Mucosa of descending colon (tissue), 3 donors: ENCODE measurements at regions not wholly inside any gene's neighbourhood (a gene's known extent, or its start where the extent isn't known, plus 50 kb on each side); places are given as distances from the start of the nearest gene placed in this dataset.

ENCODE experiments used
- ATAC-seq: fragments of 200-7000 bp; cut with Tn5 transposase; one replicate; pipeline ENCODE4 v1.9.1; 2020; ENCODE audit warnings: mild to moderate bottlenecking, moderate library complexity
- DNase-seq, 3 donors: peaks; one replicate each; pipeline ENCODE4 v3.0.0-alpha.2; 2020
- H3K36me3 ChIP-seq: fragments of 200-600 bp; one replicate; pipeline ENCODE4 v1.8.0; 2021; ENCODE audit warnings: low read depth, mild to moderate bottlenecking
- H3K4me1 ChIP-seq: fragments of 200-600 bp; one replicate; pipeline ENCODE4 v1.8.0; 2021; ENCODE audit warnings: low read depth, mild to moderate bottlenecking
- H3K4me3 ChIP-seq: fragments of 200-600 bp; one replicate; pipeline ENCODE4 v1.8.0; 2021; ENCODE audit warnings: mild to moderate bottlenecking
- H3K9me3 ChIP-seq: fragments of 200-600 bp; one replicate; pipeline ENCODE4 v1.8.0; 2021; ENCODE audit warnings: mild to moderate bottlenecking
- intact Hi-C, 2 donors: fragments of 100-400 bp; cut with DNase I in 1 of 2; cut with micrococcal nuclease in 1 of 2; formaldehyde crosslinking; loops; one replicate each; pipeline versions ENCODE4 v1.11.0 to v1.11.1; 2022; cut with DNase I, micrococcal nuclease
- TF ChIP-seq, protein P1 (sequence below): fragments of 200-600 bp; IDR thresholded peaks from one replicate; pipeline ENCODE4 v1.8.0; 2022; ENCODE audit warnings: antibody characterized with exemption, mild to moderate bottlenecking
- donor health status: DM: no; HTN: no; CAD: no; lungs with moderate emphysema.
- donor health status: DM: no; HTN: no; CAD: no.
- donor health status: DM: no; HTN: yes; CAD: no.

DNA sequence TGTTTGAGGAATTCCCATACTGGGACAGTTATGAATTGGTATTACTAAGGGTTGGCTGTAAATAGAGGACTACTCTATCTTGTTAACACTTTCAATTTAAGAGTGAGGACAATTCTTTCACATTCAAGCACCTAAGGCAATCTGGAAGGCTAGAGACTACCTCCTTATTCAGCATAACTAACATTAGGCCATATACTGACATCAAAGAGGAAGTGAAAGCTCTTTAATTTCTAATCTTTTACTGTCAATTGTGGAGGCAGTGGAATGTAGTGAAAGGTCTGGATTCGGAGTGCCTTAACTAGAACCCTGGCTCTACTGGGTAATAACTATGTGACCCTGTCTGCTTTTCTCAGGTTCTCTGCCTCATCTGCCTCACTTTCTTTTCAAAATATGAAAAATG is 134.0 kb downstream of the UFM1 start:
- H3K36me3 ChIP-seq: no peaks in the 10 kb centered on the region
- H3K4me1 ChIP-seq: no peaks in the 10 kb centered on the region
- no peak for DNase-seq
- H3K4me3 ChIP-seq: no peak overlapping the region
- H3K9me3 ChIP-seq: no peaks in the 10 kb centered on the region
- TF ChIP-seq, protein P1, sequence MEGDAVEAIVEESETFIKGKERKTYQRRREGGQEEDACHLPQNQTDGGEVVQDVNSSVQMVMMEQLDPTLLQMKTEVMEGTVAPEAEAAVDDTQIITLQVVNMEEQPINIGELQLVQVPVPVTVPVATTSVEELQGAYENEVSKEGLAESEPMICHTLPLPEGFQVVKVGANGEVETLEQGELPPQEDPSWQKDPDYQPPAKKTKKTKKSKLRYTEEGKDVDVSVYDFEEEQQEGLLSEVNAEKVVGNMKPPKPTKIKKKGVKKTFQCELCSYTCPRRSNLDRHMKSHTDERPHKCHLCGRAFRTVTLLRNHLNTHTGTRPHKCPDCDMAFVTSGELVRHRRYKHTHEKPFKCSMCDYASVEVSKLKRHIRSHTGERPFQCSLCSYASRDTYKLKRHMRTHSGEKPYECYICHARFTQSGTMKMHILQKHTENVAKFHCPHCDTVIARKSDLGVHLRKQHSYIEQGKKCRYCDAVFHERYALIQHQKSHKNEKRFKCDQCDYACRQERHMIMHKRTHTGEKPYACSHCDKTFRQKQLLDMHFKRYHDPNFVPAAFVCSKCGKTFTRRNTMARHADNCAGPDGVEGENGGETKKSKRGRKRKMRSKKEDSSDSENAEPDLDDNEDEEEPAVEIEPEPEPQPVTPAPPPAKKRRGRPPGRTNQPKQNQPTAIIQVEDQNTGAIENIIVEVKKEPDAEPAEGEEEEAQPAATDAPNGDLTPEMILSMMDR: no peak
- no peak for ATAC-seq
- intact Hi-C loops: no loop called here

DNA sequence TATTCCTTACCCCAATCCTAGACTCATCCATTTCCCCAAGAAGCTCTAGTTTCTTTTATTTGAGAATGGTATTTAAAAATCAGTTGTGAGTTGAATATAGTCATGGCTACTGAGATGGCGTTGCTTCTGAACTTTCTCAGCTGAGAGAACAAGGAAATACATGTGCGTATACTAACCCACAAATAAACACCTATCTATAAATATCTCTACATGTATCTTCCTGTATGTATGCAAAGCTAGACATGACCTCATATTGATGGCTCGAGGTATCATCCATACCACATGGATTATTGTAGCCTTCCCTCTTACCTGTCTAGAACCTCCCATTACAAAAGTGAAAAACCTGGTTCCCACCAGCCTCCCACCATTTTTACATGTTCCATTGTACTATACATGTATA is 141.0 kb downstream of the UFM1 start:
- TF ChIP-seq, protein P1: no peak
- ATAC-seq (no peak), DNase-seq (no peak)
- no peaks in the 10 kb centered on the region for H3K4me1 ChIP-seq
- H3K9me3 ChIP-seq: no peaks in the 10 kb centered on the region
- no peak overlapping the region for H3K4me3 ChIP-seq
- intact Hi-C loops: no loop called here
- H3K36me3 ChIP-seq: no peaks in the 10 kb centered on the region

DNA sequence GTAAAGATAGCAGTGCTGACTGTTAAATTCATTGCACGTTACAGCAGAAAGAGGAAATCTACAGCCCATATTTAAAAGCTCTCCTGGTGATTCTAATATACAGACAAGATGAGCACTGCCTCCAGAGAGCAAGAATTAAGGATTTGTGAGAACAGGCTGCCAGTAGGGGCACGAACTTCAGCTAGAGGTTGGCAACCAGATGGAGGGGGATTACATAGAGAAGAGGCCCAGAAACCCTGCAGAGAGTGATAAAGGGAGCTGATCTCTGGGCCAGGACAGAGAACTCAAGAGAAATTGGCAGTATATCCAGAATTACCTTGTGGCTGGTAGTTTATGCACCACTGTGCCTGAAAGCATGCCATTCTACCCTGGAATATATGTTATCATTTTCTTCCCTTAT is 144.8 kb downstream of the UFM1 start:
- TF ChIP-seq, protein P1: no peak
- Histone ChIP-seq H3K36me3 (no peaks in the 10 kb centered on the region), H3K4me3 (no peak overlapping the region), H3K4me1 (no peaks in the 10 kb centered on the region), H3K9me3 (no peaks in the 10 kb centered on the region)
- no peak for ATAC-seq
- intact Hi-C loops: no loop called here
- DNase-seq: no peak

DNA sequence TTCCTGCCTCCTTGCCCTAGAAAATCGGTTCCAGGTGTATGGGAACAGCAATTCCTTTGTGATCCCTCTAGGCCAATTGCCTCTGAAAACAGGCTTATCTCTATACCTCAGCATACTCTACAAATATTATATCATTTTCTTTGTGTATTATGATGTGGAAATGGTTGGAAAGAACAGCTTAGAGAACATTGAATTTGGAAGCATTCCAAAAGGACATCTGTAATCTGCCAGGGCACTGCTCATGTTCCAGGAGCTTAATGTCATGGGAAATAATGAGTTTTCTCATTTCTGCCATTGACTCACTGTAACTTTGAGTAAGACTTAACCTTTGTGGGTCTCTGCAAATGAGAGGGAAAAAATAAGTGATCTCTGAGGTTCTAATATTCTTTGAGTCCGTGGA is 147.3 kb downstream of the UFM1 start:
- H3K4me1 ChIP-seq: no peaks in the 10 kb centered on the region
- ATAC-seq: no peak
- TF ChIP-seq, protein P1: no peak
- H3K4me3 ChIP-seq: no peak overlapping the region
- no peaks in the 10 kb centered on the region for H3K36me3 ChIP-seq
- DNase-seq: no peak
- intact Hi-C loops: no loop called here
- H3K9me3 ChIP-seq: no peaks in the 10 kb centered on the region

DNA sequence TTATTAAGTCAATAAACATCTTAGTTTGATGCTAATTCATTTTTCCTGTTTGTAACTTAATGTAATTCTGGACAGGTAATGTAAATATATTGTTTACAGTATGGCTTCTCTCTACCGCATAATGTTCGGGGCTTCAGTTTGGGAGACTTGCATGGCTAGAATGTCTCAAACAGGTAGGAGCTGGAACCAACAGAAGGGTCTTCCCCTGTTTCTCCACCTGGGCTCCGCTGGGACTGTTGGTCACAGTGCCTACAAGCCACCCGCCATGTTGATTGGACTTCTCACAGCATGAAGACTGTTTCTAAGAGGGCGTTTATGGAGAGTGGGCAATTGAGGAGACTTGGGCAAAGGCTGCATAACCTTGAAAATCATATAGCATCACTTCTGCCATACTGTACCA is 148.6 kb downstream of the UFM1 start:
- Histone ChIP-seq H3K36me3 (no peaks in the 10 kb centered on the region), H3K4me1 (no peaks in the 10 kb centered on the region), H3K9me3 (no peaks in the 10 kb centered on the region), H3K4me3 (no peak overlapping the region)
- ATAC-seq (no peak), DNase-seq (no peak)
- intact Hi-C loops: no loop called here
- TF ChIP-seq, protein P1: no peak

DNA sequence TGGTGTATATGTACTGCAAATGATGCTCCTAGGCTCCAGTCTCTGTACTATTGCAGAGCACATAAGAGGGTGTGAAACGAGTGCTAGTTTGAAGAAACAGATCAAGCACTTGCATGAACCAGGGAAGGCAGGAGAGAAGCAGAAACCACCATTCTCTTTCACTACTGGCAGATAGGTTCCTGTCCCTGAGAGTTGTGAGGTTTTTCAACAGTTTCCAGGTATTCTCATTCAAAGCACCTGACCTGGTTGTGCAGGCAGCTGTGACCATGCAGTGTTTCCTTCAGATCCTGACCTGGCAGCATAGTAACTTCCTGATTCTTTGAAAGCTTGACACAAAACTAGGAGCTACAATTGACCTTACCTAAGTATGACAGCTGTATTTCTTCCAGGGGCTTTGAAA is 164.9 kb downstream of the UFM1 start:
- Histone ChIP-seq H3K4me3 (no peak overlapping the region), H3K36me3 (no peaks in the 10 kb centered on the region), H3K4me1 (no peaks in the 10 kb centered on the region), H3K9me3 (no peaks in the 10 kb centered on the region)
- ATAC-seq: no peak
- intact Hi-C loops: no loop called here
- TF ChIP-seq, protein P1: no peak
- no peak for DNase-seq
